HG03045 (cell line): ENCODE measurements at regions not wholly inside any gene's neighbourhood (a gene's known extent, or its start where the extent isn't known, plus 50 kb on each side); places are given as distances from the start of the nearest gene placed in this dataset.

ENCODE experiments used
- ATAC-seq: cut with Tn5 transposase; IDR thresholded peaks from one replicate; pipeline ENCODE4 v1.9.1; 2021; ENCODE audit warnings: mild to moderate bottlenecking, moderate library complexity; ENCODE audit not compliant: unreplicated experiment

- ATAC-seq = no peak
Measured at GRCh38 chr13:99027661-99028425, 50.0 kb upstream of the DOCK9 start.

GRCh38 chr13:99028890-99029289 is 51.0 kb upstream of the DOCK9 start:
- no peak for ATAC-seq

GRCh38 chr13:99029576-99029975 is 51.7 kb upstream of the DOCK9 start:
- no peak for ATAC-seq

GRCh38 chr13:99030326-99030725 is 52.5 kb upstream of the DOCK9 start:
- no peak for ATAC-seq

GRCh38 chr13:99031832-99032231 is 54.0 kb upstream of the DOCK9 start:
- ATAC-seq = no peak

GRCh38 chr13:99033814-99034213 is 56.0 kb upstream of the DOCK9 start:
- no peak for ATAC-seq

- ATAC-seq = no peak
Measured at GRCh38 chr13:99034333-99035085, 56.6 kb upstream of the DOCK9 start.

GRCh38 chr13:99035715-99036114 is 57.9 kb upstream of the DOCK9 start:
- no peak for ATAC-seq

GRCh38 chr13:99037756-99038155 is 59.9 kb upstream of the DOCK9 start:
- no peak for ATAC-seq

GRCh38 chr13:99039718-99040280 is 61.9 kb upstream of the DOCK9 start:
- ATAC-seq = no peak

GRCh38 chr13:99040536-99041131 is 62.8 kb upstream of the DOCK9 start:
- ATAC-seq = no peak

- no peak for ATAC-seq
Measured at GRCh38 chr13:99041337-99041736, 63.5 kb upstream of the DOCK9 start.

GRCh38 chr13:99041788-99042187 is 63.9 kb upstream of the DOCK9 start:
- no peak for ATAC-seq

GRCh38 chr13:99042521-99043250 is 64.8 kb upstream of the DOCK9 start:
- no peak for ATAC-seq

- no peak for ATAC-seq
Measured at GRCh38 chr13:99043831-99044231, 66.0 kb upstream of the DOCK9 start.

GRCh38 chr13:99044764-99045163 is 66.9 kb upstream of the DOCK9 start:
- no peak for ATAC-seq

- ATAC-seq = no peak
Measured at GRCh38 chr13:99045396-99045795, 67.5 kb upstream of the DOCK9 start.

GRCh38 chr13:99046851-99047250 is 69.0 kb upstream of the DOCK9 start:
- no peak for ATAC-seq

GRCh38 chr13:99050983-99051488 is 73.2 kb upstream of the DOCK9 start:
- no peak for ATAC-seq

GRCh38 chr13:99051768-99052455 is 74.0 kb upstream of the DOCK9 start:
- ATAC-seq = no peak
